SK-N-SH (cell line): ENCODE measurements at regions not wholly inside any gene's neighbourhood (a gene's known extent, or its start where the extent isn't known, plus 50 kb on each side); places are given as distances from the start of the nearest gene placed in this dataset.

Experiments
- EP300 ChIP-seq, 2 experiments: IDR thresholded peaks; 2 replicates each; pipeline versions ENCODE4 v1.4.0 to v1.6.1; 2012; ENCODE audit warnings: borderline replicate concordance in 1 of 2, low read depth in 1 of 2, low read length in 1 of 2
- TF ChIP-seq, protein P1 (sequence below): fragments of 200-600 bp; sonication (generic); IDR thresholded peaks from 2 replicates; pipeline ENCODE4 v1.6.1; 2017; ENCODE audit warnings: antibody characterized with exemption, mild to moderate bottlenecking, moderate library complexity

DNA sequence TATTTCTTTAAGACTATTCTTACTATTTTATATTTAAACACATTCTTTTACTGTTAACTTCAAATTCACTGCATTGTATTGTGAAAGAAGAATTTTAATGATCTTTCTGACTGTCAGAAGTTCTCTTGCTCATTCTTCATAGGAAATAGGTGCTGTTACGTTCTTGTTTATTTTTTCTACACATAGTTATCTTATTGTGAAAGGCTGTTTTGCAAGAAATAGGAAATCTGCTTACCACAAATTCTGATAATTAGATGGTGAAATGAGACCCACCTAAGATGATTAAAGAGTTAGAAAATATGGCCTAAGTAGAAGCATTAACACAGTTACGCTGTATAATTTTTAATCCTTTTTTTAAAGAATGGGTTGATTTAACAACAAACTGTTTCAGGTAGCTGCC is 316.1 kb upstream of the ZFP42 start:
- TF ChIP-seq, protein P1, sequence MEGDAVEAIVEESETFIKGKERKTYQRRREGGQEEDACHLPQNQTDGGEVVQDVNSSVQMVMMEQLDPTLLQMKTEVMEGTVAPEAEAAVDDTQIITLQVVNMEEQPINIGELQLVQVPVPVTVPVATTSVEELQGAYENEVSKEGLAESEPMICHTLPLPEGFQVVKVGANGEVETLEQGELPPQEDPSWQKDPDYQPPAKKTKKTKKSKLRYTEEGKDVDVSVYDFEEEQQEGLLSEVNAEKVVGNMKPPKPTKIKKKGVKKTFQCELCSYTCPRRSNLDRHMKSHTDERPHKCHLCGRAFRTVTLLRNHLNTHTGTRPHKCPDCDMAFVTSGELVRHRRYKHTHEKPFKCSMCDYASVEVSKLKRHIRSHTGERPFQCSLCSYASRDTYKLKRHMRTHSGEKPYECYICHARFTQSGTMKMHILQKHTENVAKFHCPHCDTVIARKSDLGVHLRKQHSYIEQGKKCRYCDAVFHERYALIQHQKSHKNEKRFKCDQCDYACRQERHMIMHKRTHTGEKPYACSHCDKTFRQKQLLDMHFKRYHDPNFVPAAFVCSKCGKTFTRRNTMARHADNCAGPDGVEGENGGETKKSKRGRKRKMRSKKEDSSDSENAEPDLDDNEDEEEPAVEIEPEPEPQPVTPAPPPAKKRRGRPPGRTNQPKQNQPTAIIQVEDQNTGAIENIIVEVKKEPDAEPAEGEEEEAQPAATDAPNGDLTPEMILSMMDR: no peak
- TF ChIP-seq EP300 (IDR thresholded peaks at IDR 0.05; ENCODE audit: borderline replicate concordance in 1 of 2, low read depth in 1 of 2, low read length in 1 of 2): no peak
